Caco-2 (cell line): ENCODE measurements at regions not wholly inside any gene's neighbourhood (a gene's known extent, or its start where the extent isn't known, plus 50 kb on each side); places are given as distances from the start of the nearest gene placed in this dataset.

Source experiments
- BruUV-seq: library from RNA; stranded (reverse); fragments of 400-500 nt; replicated peaks from 2 replicates; lab custom pipeline; 2021; lab: Mats Ljungman, UMichigan
- CTCF ChIA-PET: fragments of 300-600 bp; sonication (Branson Sonifier 250); formaldehyde crosslinking; loops from one replicate; lab custom pipeline; 2022; ENCODE audit warnings: antibody characterized with exemption; lab: Charles Lee
- POLR2A ChIA-PET: fragments of 300-600 bp; sonication (Branson Sonifier 250); formaldehyde crosslinking; loops from one replicate; lab custom pipeline; 2022; ENCODE audit warnings: antibody characterized with exemption; lab: Charles Lee
- DNase-seq, 2 experiments: peaks; one replicate each; pipeline versions ENCODE4 v3.0.0 to v3.0.0-alpha.2; 2020 to 2022
- H3K27me3 ChIP-seq: replicated peaks from 2 replicates; pipeline ENCODE4 v1.6.0; 2011; ENCODE audit warnings: low read length; ENCODE audit not compliant: control insufficient read depth, insufficient read depth
- H3K36me3 ChIP-seq: 2 replicates; pipeline ENCODE4 v1.5.1; 2011; ENCODE audit warnings: low read length; ENCODE audit not compliant: control insufficient read depth, insufficient read depth
- H3K4me1 ChIP-seq: fragments of 250-450 bp; sonication (Bioruptor Pico); 2 replicates; pipeline ENCODE4 v1.5.1; 2020; ENCODE audit warnings: mild to moderate bottlenecking
- H3K4me3 ChIP-seq: 2 replicates; pipeline ENCODE4 v1.5.1; 2011; ENCODE audit warnings: low read depth, mild to moderate bottlenecking, control low read depth, low read length
- H3K9me3 ChIP-seq: fragments of 250-450 bp; sonication (Bioruptor Pico); 2 replicates; pipeline ENCODE4 v1.5.1; 2020; ENCODE audit warnings: mild to moderate bottlenecking, moderate library complexity
- H3K27ac Mint-ChIP-seq: one replicate; pipeline ENCODE4 v1.8.0; 2022; ENCODE audit warnings: mixed read lengths; ENCODE audit not compliant: unreplicated experiment
- H3K27me3 Mint-ChIP-seq: one replicate; pipeline ENCODE4 v1.8.0; 2022; ENCODE audit warnings: mixed read lengths; ENCODE audit not compliant: insufficient read depth, unreplicated experiment
- H3K36me3 Mint-ChIP-seq: one replicate; pipeline ENCODE4 v1.8.0; 2022; ENCODE audit warnings: mild to moderate bottlenecking, mixed read lengths; ENCODE audit not compliant: insufficient read depth, unreplicated experiment
- H3K4me1 Mint-ChIP-seq: one replicate; pipeline ENCODE4 v1.8.0; 2022; ENCODE audit warnings: low read depth, mixed read lengths; ENCODE audit not compliant: unreplicated experiment
- H3K4me3 Mint-ChIP-seq: one replicate; pipeline ENCODE4 v1.8.0; 2022; ENCODE audit warnings: mild to moderate bottlenecking, moderate library complexity, mixed read lengths; ENCODE audit not compliant: unreplicated experiment
- H3K9me3 Mint-ChIP-seq: one replicate; pipeline ENCODE4 v1.8.0; 2022; ENCODE audit warnings: mixed read lengths; ENCODE audit not compliant: unreplicated experiment
- intact Hi-C: fragments of 100-400 bp; cut with micrococcal nuclease; formaldehyde crosslinking; loops from one replicate; pipeline ENCODE4 v1.10.0; 2022; ENCODE audit not compliant: unreplicated experiment
- TF ChIP-seq, protein P1 (sequence below), 2 experiments: fragments of 200-600 bp in 1 of 2; IDR thresholded peaks; 1 replicate in 1 of 2; 2 replicates in 1 of 2; pipeline versions ENCODE4 v1.5.1 to v1.8.0; 2011 to 2022; ENCODE audit warnings: antibody characterized with exemption in 1 of 2, control low read depth in 1 of 2, inconsistent platforms in 1 of 2, low read depth in 1 of 2, low read length in 1 of 2, mild to moderate bottlenecking in 1 of 2, moderate library complexity in 1 of 2; ENCODE audit not compliant: insufficient read depth in 1 of 2, severe bottlenecking in 1 of 2, unreplicated experiment in 1 of 2

DNA sequence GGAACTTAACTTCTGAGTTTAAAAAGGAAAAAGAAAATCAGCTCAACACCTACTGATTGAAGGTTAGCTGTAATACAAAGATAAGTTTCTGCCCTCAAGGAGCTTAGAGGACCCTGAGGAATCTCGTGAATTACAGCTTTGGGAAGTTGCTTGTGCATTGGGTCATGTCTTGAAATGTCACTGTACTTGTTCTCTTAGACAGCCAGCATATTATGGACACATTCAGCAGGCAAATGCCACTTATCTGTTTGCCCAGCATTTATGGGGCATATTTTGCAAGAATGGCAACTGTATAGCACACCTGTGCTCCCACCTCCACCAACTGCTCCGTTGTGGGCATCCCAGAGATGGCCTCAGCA is 263.6 kb upstream of the CRY1 start:
- Mint-ChIP-seq H3K36me3 (no peaks in the 10 kb centered on the region), H3K27ac (no peak overlapping the region), H3K4me3 (no peak overlapping the region), H3K4me1 (no peaks in the 10 kb centered on the region), H3K27me3 (peaks cover 4% of the 10 kb centered on the region), H3K9me3 (peaks cover 10% of the 10 kb centered on the region)
- TF ChIP-seq, protein P1, sequence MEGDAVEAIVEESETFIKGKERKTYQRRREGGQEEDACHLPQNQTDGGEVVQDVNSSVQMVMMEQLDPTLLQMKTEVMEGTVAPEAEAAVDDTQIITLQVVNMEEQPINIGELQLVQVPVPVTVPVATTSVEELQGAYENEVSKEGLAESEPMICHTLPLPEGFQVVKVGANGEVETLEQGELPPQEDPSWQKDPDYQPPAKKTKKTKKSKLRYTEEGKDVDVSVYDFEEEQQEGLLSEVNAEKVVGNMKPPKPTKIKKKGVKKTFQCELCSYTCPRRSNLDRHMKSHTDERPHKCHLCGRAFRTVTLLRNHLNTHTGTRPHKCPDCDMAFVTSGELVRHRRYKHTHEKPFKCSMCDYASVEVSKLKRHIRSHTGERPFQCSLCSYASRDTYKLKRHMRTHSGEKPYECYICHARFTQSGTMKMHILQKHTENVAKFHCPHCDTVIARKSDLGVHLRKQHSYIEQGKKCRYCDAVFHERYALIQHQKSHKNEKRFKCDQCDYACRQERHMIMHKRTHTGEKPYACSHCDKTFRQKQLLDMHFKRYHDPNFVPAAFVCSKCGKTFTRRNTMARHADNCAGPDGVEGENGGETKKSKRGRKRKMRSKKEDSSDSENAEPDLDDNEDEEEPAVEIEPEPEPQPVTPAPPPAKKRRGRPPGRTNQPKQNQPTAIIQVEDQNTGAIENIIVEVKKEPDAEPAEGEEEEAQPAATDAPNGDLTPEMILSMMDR (IDR thresholded peaks at IDR 0.05; ENCODE audit: insufficient read depth in 1 of 2, low read depth in 1 of 2, low read length in 1 of 2, severe bottlenecking in 1 of 2, unreplicated experiment in 1 of 2) = no peak
- no peaks in the 10 kb centered on the region for H3K27me3 ChIP-seq
- intact Hi-C loops = no loop called here
- no peaks in the 10 kb centered on the region for H3K9me3 ChIP-seq
- BruUV-seq = no TSS peak
- ChIA-PET CTCF (interaction anchor here (1.8 kb wide), 1 partner anchor 225 kb away, joined by 4 read pairs; no protein-coding TSS in a partner anchor), POLR2A (no interaction called here)
- DNase-seq = no peak
- no peaks in the 10 kb centered on the region for H3K4me1 ChIP-seq
- H3K36me3 ChIP-seq = no peaks in the 10 kb centered on the region
- no peak overlapping the region for H3K4me3 ChIP-seq

DNA sequence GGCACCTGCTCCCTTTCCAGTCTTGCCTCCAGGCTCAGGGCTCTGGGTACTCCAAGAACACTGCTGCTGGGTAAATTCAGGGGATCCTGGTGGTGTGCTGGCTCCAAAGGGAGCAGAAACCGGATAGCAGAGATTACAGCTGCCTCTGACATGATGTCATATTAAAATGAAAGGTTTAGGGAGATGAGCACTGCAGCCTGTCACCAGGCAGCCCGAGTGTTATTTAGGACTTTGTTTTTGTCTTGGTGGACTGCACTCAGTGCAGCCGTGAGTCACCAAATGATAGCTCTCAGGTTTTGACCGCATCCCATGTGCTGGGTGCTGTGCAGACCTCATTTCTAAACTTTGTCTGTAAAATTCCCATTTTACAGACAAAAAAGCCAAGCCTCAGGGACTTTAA is 266.0 kb upstream of the CRY1 start:
- H3K9me3 Mint-ChIP-seq = peaks cover 4% of the 10 kb centered on the region
- intact Hi-C loops = no loop called here
- no TSS peak for BruUV-seq
- H3K4me3 ChIP-seq = no peak overlapping the region
- no peaks in the 10 kb centered on the region for H3K27me3 ChIP-seq
- H3K27ac Mint-ChIP-seq = no peak overlapping the region
- no peak for DNase-seq
- no peaks in the 10 kb centered on the region for H3K36me3 Mint-ChIP-seq
- ChIA-PET POLR2A (no interaction called here), CTCF (no interaction called here)
- peaks cover 7% of the 10 kb centered on the region for H3K27me3 Mint-ChIP-seq
- H3K36me3 ChIP-seq = no peaks in the 10 kb centered on the region
- H3K4me3 Mint-ChIP-seq = no peak overlapping the region
- no peaks in the 10 kb centered on the region for H3K4me1 Mint-ChIP-seq
- H3K4me1 ChIP-seq = no peaks in the 10 kb centered on the region
- H3K9me3 ChIP-seq = no peaks in the 10 kb centered on the region
- TF ChIP-seq, protein P1 (IDR thresholded peaks at IDR 0.05; ENCODE audit: insufficient read depth in 1 of 2, low read depth in 1 of 2, low read length in 1 of 2, severe bottlenecking in 1 of 2, unreplicated experiment in 1 of 2) = no peak

DNA sequence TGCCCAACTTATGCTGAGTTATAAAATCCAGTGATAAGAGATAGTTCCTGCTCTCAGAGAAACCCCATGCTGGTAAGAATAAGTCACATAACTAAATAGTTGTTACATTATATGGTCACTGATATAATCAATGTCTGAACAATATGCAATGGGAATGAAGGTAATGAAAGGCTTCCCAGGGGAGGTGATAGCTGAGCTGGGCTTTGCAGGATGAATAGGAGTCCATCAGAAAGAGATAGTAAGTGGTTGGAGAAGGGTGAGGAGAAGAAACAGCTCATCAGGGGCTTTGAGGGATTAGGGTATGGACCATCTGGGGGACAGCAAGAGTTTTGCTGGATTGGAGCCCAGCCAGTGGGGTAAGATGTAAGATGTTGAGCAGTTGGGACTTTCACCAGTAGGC is 266.7 kb upstream of the CRY1 start:
- Mint-ChIP-seq H3K4me1 (no peaks in the 10 kb centered on the region), H3K9me3 (no peaks in the 10 kb centered on the region), H3K36me3 (no peaks in the 10 kb centered on the region), H3K27ac (no peak overlapping the region), H3K4me3 (no peak overlapping the region), H3K27me3 (peaks cover 7% of the 10 kb centered on the region)
- BruUV-seq = no TSS peak
- Histone ChIP-seq H3K9me3 (no peaks in the 10 kb centered on the region), H3K27me3 (no peaks in the 10 kb centered on the region), H3K4me1 (no peaks in the 10 kb centered on the region), H3K4me3 (no peak overlapping the region), H3K36me3 (no peaks in the 10 kb centered on the region)
- no peak for DNase-seq
- POLR2A ChIA-PET = no interaction called here
- CTCF ChIA-PET = no interaction called here
- intact Hi-C loops = no loop called here
- TF ChIP-seq, protein P1 (IDR thresholded peaks at IDR 0.05; ENCODE audit: insufficient read depth in 1 of 2, low read depth in 1 of 2, low read length in 1 of 2, severe bottlenecking in 1 of 2, unreplicated experiment in 1 of 2) = no peak
